Thymus (tissue), 11 donors: ENCODE measurements at regions not wholly inside any gene's neighbourhood (a gene's known extent, or its start where the extent isn't known, plus 50 kb on each side); places are given as distances from the start of the nearest gene placed in this dataset.
"Not testable (repeated sequence)": the region's sequence is repeated elsewhere in the genome, so short reads cannot be mapped to it uniquely, and the experiment has no call there.

ENCODE experiments used
- DNase-seq, 9 donors: peaks; one replicate each; pipeline ENCODE4 v3.0.0-alpha.2; 2013; ENCODE audit warnings: low spot score in 9 of 9, low read depth in 6 of 9, missing footprints in 1 of 9
- H3K27ac ChIP-seq, 2 donors: one replicate each; pipeline ENCODE4 v1.5.1; 2013; ENCODE audit warnings: control low read depth in 1 of 2, low read depth in 1 of 2, low read length in 1 of 2, mild to moderate bottlenecking in 1 of 2, moderate library complexity in 1 of 2
- H3K27me3 ChIP-seq, 2 donors: one replicate each; pipeline ENCODE4 v1.5.1; 2013; ENCODE audit warnings: low read length in 1 of 2; ENCODE audit not compliant: control insufficient read depth in 2 of 2, insufficient read depth in 1 of 2
- H3K36me3 ChIP-seq, 2 donors: one replicate each; pipeline ENCODE4 v1.5.1; 2013; ENCODE audit warnings: low read length in 1 of 2, mild to moderate bottlenecking in 1 of 2, moderate library complexity in 1 of 2; ENCODE audit not compliant: control insufficient read depth in 2 of 2, insufficient read depth in 2 of 2
- H3K4me1 ChIP-seq, 2 donors: one replicate each; pipeline ENCODE4 v1.5.1; 2013; ENCODE audit warnings: low read length in 2 of 2; ENCODE audit not compliant: control insufficient read depth in 2 of 2, insufficient read depth in 2 of 2
- H3K4me3 ChIP-seq, 2 donors: one replicate each; pipeline ENCODE4 v1.5.1; 2013; ENCODE audit warnings: low read length in 2 of 2, control low read depth in 1 of 2, mild to moderate bottlenecking in 1 of 2
- H3K9me3 ChIP-seq, 2 donors: one replicate each; pipeline ENCODE4 v1.5.1; 2013; ENCODE audit warnings: low read length in 1 of 2, mild to moderate bottlenecking in 1 of 2; ENCODE audit not compliant: control insufficient read depth in 2 of 2, insufficient read depth in 1 of 2
- WGBS: extraction: QIAGEN DNeasy Blood & Tissue Kit; methylation state at CpG from one replicate; pipeline ENCODE4 v1.1.7; 2013; 5-methylcytosine and 5-hydroxymethylcytosine counted together
- donor health status: healthy.

- no peak for DNase-seq
- no peaks in the 10 kb centered on the region for H3K9me3 ChIP-seq
- no peaks in the 10 kb centered on the region for H3K27me3 ChIP-seq
Observed at GRCh38 chr7:85343484-85343883, 156.6 kb upstream of the SEMA3D start.

DNA sequence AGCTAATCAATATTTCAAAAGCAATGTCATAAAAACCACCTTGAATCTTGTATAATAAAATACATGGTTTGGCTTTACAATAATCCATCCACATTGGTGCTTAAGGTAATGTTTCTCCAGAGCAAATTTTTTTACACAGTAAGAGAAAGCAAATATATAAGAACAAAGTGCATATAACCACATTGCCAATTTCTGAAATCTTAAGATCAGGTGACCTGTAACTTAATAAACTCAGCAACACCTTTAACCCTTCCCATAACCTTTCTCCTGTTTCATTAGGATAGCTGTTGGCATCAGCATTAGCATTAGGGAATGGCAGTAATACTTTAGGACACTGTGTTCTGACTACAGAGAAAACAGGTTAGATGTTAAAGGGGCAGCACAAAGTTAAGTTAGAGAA, 155.9 kb upstream of the SEMA3D start:
- Histone ChIP-seq H3K36me3 (no peaks in the 10 kb centered on the region), H3K4me3 (no peak overlapping the region), H3K4me1 (no peaks in the 10 kb centered on the region), H3K27ac (no peak overlapping the region), H3K9me3 (no peaks in the 10 kb centered on the region), H3K27me3 (no peaks in the 10 kb centered on the region)
- no peak for DNase-seq

More at GRCh38 chr7:85343484-85343883, 156.6 kb upstream of the SEMA3D start:
- H3K4me3 ChIP-seq, result no peak overlapping the region
- H3K27ac ChIP-seq, result no peak overlapping the region
- no peaks in the 10 kb centered on the region for H3K36me3 ChIP-seq
- no peaks in the 10 kb centered on the region for H3K4me1 ChIP-seq

GRCh38 chr7:85341973-85342372, 155.1 kb upstream of the SEMA3D start:
- H3K36me3 ChIP-seq, result no peaks in the 10 kb centered on the region
- no peaks in the 10 kb centered on the region for H3K27me3 ChIP-seq
- H3K4me1 ChIP-seq, result no peaks in the 10 kb centered on the region
- WGBS, result 91% methylated on average over 2 of the region's 2 CpGs
- H3K4me3 ChIP-seq, result no peak overlapping the region
- DNase-seq, result no peak
- H3K27ac ChIP-seq, result no peak overlapping the region
- H3K9me3 ChIP-seq, result no peaks in the 10 kb centered on the region

DNA sequence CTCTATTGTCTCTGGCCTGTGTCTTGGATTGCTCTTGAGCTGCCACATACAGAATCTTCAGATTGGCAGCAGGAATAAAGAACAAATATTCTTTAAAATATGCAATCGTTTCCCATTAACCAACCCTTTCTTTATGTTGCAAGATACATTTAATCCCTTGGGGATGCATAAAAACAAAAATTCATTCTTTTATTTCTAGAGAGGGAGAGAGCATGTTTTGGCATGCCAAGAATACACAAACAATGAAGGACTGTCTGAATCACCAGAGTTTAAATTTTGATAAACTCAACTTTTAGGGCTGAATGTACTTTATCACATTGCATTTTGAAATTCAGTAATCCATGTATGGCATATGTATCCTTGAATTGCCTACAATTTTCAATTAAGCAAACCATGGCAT, 154.3 kb upstream of the SEMA3D start:
- no peaks in the 10 kb centered on the region for H3K36me3 ChIP-seq
- 93% methylated on average over 1 of the region's 1 CpG for WGBS
- no peak for DNase-seq
- no peaks in the 10 kb centered on the region for H3K27me3 ChIP-seq
- no peaks in the 10 kb centered on the region for H3K9me3 ChIP-seq
- H3K4me1 ChIP-seq, result no peaks in the 10 kb centered on the region
- H3K27ac ChIP-seq, result no peak overlapping the region
- H3K4me3 ChIP-seq, result no peak overlapping the region

DNA sequence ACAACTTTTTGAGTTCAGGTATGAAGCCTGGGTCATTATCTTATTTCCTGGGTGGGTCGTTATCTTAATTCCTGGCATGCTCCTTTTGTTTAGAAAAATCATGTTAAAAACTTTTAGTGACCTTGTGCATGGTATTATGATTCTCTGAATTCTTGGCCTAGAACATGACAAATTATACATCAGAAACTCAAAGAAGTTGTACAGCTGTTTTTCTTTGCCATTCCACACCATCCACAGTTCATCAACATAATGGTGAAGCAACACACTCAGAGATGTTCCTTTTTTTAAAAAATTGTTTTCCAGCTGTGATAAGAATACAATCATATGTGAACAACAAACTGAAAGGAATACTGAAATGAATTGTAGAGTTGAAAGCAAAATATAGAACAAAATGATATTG, 149.2 kb upstream of the SEMA3D start:
- no peaks in the 10 kb centered on the region for H3K36me3 ChIP-seq
- no peaks in the 10 kb centered on the region for H3K9me3 ChIP-seq
- no peaks in the 10 kb centered on the region for H3K4me1 ChIP-seq
- no peaks in the 10 kb centered on the region for H3K27me3 ChIP-seq
- no peak overlapping the region for H3K27ac ChIP-seq
- no peak overlapping the region for H3K4me3 ChIP-seq
- WGBS, result 89% methylated on average over 1 of the region's 1 CpG
- no peak for DNase-seq

DNA sequence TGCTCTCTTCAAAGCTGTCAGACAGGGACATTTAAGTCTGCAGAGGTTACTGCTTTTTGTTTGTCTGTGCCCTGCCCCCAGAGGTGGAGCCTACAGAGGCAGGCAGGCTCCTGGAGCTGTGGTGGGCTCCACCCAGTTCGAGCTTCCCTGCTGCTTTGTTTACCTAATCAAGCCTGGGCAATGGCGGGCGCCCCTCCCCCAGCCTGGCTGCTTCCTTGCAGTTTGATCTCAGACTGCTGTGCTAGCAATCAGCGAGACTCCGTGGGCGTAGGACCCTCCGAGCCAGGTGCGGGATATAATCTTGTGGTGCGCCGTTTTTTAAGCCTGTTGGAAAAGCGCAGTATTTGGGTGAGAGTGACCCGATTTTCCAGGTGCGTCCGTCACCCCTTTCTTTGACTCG, 148.3 kb upstream of the SEMA3D start:
- not testable (repeated sequence) for H3K4me3 ChIP-seq, H3K4me1 ChIP-seq, H3K9me3 ChIP-seq, H3K27ac ChIP-seq, DNase-seq, H3K36me3 ChIP-seq, H3K27me3 ChIP-seq
- WGBS, result 79% methylated on average over 15 of the region's 15 CpGs

- no peaks in the 10 kb centered on the region for H3K9me3 ChIP-seq
- no peaks in the 10 kb centered on the region for H3K27me3 ChIP-seq
- no peaks in the 10 kb centered on the region for H3K4me1 ChIP-seq
- WGBS, result 95% methylated on average over 3 of the region's 3 CpGs
- no peak for DNase-seq
- H3K27ac ChIP-seq, result no peak overlapping the region
- H3K36me3 ChIP-seq, result no peaks in the 10 kb centered on the region
- H3K4me3 ChIP-seq, result no peak overlapping the region
Observed at GRCh38 chr7:85328456-85328998, 141.7 kb upstream of the SEMA3D start.

DNA sequence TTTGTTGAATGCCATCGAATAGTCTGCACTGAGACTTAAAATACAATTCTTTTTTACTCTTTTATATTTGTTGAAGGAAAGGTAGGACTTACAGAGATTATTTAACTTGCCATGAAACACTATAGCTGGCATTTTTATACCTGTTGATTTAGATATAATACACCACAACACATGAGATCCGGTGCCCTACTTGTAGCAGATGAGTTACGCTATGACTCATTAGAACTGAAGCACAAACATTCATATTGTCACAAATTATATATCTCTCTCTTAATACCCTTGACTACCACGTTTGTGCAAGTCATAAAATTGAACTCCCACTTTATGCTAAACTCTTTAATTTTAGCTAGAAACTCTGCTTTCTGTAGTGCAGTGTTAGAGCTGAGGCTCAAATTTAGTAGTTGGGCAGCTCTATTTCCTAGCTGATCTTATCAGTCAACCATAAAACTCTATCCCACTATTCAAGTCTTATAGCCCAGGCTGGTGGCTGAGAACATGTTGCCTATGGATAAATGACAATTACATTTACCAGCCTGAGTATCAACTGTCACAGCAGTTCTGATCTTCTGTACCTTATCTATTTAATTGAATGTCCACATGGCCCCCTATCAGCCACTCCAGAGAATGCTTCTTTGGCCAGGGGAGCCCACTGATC, 137.4 kb upstream of the SEMA3D start:
- 84% methylated on average over 4 of the region's 4 CpGs for WGBS
- Histone ChIP-seq H3K9me3 (no peaks in the 10 kb centered on the region), H3K27ac (no peak overlapping the region), H3K27me3 (no peaks in the 10 kb centered on the region), H3K36me3 (no peaks in the 10 kb centered on the region), H3K4me3 (no peak overlapping the region), H3K4me1 (no peaks in the 10 kb centered on the region)
- no peak for DNase-seq

DNA sequence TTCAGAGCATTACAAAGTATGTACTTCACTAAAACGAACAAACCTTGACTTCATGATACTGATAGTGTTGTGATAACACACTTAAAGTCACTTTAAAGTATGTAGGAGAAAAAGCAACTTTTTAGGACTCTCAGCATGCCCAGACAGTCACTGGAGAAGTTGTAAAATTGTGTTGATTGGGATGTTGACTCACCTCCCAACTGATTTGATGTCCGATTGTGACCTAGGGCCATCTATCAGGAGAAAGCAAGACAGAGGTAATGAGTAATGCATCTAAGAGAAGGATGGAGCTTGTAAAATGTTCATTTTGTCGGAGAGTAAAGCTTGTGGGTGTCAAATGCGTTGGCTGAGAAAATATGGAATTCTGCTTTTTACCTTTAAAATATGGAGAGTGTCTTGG, 135.4 kb upstream of the SEMA3D start:
- no peak for DNase-seq
- 93% methylated on average over 4 of the region's 4 CpGs for WGBS
- H3K4me3 ChIP-seq, result no peak overlapping the region

More for the DNA sequence above, 135.4 kb upstream of the SEMA3D start:
- Histone ChIP-seq H3K4me1 (no peaks in the 10 kb centered on the region), H3K27me3 (no peaks in the 10 kb centered on the region), H3K36me3 (no peaks in the 10 kb centered on the region), H3K27ac (no peak overlapping the region), H3K9me3 (no peaks in the 10 kb centered on the region)
